Progenitor cell of endocrine pancreas (in vitro differentiated cells): ENCODE measurements at regions not wholly inside any gene's neighbourhood (a gene's known extent, or its start where the extent isn't known, plus 50 kb on each side); places are given as distances from the start of the nearest gene placed in this dataset.

Source experiments
- DNase-seq: peaks from one replicate; pipeline ENCODE4 v3.0.0; 2021; ENCODE audit warnings: low spot score; ENCODE audit not compliant: unreplicated experiment
- H3K27ac Mint-ChIP-seq: 2 replicates; pipeline ENCODE4 v1.8.0; 2021; ENCODE audit warnings: mild to moderate bottlenecking, moderate library complexity, mixed read lengths
- H3K27me3 Mint-ChIP-seq: 2 replicates; pipeline ENCODE4 v1.8.0; 2021; ENCODE audit warnings: mixed read lengths
- H3K36me3 Mint-ChIP-seq: 2 replicates; pipeline ENCODE4 v1.8.0; 2022; ENCODE audit warnings: mixed read lengths; ENCODE audit not compliant: insufficient read depth
- H3K4me1 Mint-ChIP-seq: 2 replicates; pipeline ENCODE4 v1.8.0; 2021; ENCODE audit warnings: low read depth, mixed read lengths
- H3K4me3 Mint-ChIP-seq: 2 replicates; pipeline ENCODE4 v1.8.0; 2021; ENCODE audit warnings: low read depth, mild to moderate bottlenecking, moderate library complexity, mixed read lengths
- H3K9me3 Mint-ChIP-seq: 2 replicates; pipeline ENCODE4 v1.8.0; 2021; ENCODE audit warnings: low read depth, mixed read lengths
- CTCF ChIP-seq: fragments of 200-600 bp; sonication (generic); IDR thresholded peaks from one replicate; pipeline ENCODE4 v1.5.0; 2021; ENCODE audit warnings: antibody characterized with exemption, mild to moderate bottlenecking; ENCODE audit not compliant: unreplicated experiment

GRCh38 chr1:218671573-218671972 lies 326.4 kb downstream of the TGFB2 start:
- Mint-ChIP-seq H3K4me3 (no peak overlapping the region), H3K27ac (no peak overlapping the region), H3K4me1 (peaks cover 5% of the 10 kb centered on the region), H3K36me3 (peaks cover 1% of the 10 kb centered on the region), H3K27me3 (no peaks in the 10 kb centered on the region), H3K9me3 (peaks cover 6% of the 10 kb centered on the region)
- DNase-seq: no peak
- no peak for TF ChIP-seq CTCF

- Mint-ChIP-seq H3K9me3 (peaks cover 6% of the 10 kb centered on the region), H3K27me3 (no peaks in the 10 kb centered on the region), H3K4me3 (no peak overlapping the region), H3K27ac (no peak overlapping the region), H3K4me1 (peaks cover 5% of the 10 kb centered on the region), H3K36me3 (peaks cover 1% of the 10 kb centered on the region)
- TF ChIP-seq CTCF: no peak
- DNase-seq: no peak
Measured at GRCh38 chr1:218673170-218673569, 328.0 kb downstream of the TGFB2 start.

GRCh38 chr1:218674280-218674773 lies 329.2 kb downstream of the TGFB2 start:
- DNase-seq: peak; percentile 19
- Mint-ChIP-seq H3K4me1 (peaks cover 5% of the 10 kb centered on the region), H3K27ac (peak overlapping the region; percentile 58), H3K27me3 (no peaks in the 10 kb centered on the region), H3K9me3 (peaks cover 6% of the 10 kb centered on the region), H3K36me3 (peaks cover 1% of the 10 kb centered on the region), H3K4me3 (no peak overlapping the region)
- peak; percentile 30 for TF ChIP-seq CTCF

- Mint-ChIP-seq H3K36me3 (no peaks in the 10 kb centered on the region), H3K4me3 (no peak overlapping the region)
Measured at GRCh38 chr1:218677026-218677425, 331.9 kb downstream of the TGFB2 start.

GRCh38 chr1:218679391-218679790 lies 334.3 kb downstream of the TGFB2 start:
- Mint-ChIP-seq H3K36me3 (no peaks in the 10 kb centered on the region), H3K9me3 (no peaks in the 10 kb centered on the region), H3K4me1 (peaks cover 3% of the 10 kb centered on the region), H3K4me3 (no peak overlapping the region), H3K27ac (no peak overlapping the region), H3K27me3 (no peaks in the 10 kb centered on the region)
- DNase-seq: no peak
- no peak for TF ChIP-seq CTCF

More at GRCh38 chr1:218677026-218677425, 331.9 kb downstream of the TGFB2 start:
- H3K27me3 Mint-ChIP-seq: no peaks in the 10 kb centered on the region
- H3K27ac Mint-ChIP-seq: no peak overlapping the region
- peaks cover 5% of the 10 kb centered on the region for H3K4me1 Mint-ChIP-seq
- no peaks in the 10 kb centered on the region for H3K9me3 Mint-ChIP-seq
- no peak for DNase-seq
- no peak for TF ChIP-seq CTCF
